SK-N-SH (cell line): ENCODE measurements at regions not wholly inside any gene's neighbourhood (a gene's known extent, or its start where the extent isn't known, plus 50 kb on each side); places are given as distances from the start of the nearest gene placed in this dataset.

Source experiments
- EP300 ChIP-seq, 2 experiments: IDR thresholded peaks; 2 replicates each; pipeline versions ENCODE4 v1.4.0 to v1.6.1; 2012; ENCODE audit warnings: borderline replicate concordance in 1 of 2, low read depth in 1 of 2, low read length in 1 of 2
- EZH2phosphoT487 ChIP-seq: fragments of 200-600 bp; sonication (generic); IDR thresholded peaks from 2 replicates; pipeline ENCODE4 v1.6.1; 2017; ENCODE audit warnings: low read depth, mixed run types, mild to moderate bottlenecking, antibody characterized with exemption, moderate library complexity, borderline replicate concordance
- JUND ChIP-seq: IDR thresholded peaks from 2 replicates; pipeline ENCODE4 v1.4.0; 2012
- MXI1 ChIP-seq: IDR thresholded peaks from 2 replicates; pipeline ENCODE4 v1.6.1; 2012; ENCODE audit warnings: mild to moderate bottlenecking, low read depth, low read length, improper control_type of control experiment
- NFIC ChIP-seq: IDR thresholded peaks from 2 replicates; pipeline ENCODE4 v1.4.0; 2012; ENCODE audit warnings: borderline replicate concordance
- NRF1 ChIP-seq: IDR thresholded peaks from 2 replicates; pipeline ENCODE4 v1.6.1; 2012; ENCODE audit warnings: low read depth, mild to moderate bottlenecking, low read length
- POLR2AphosphoS5 ChIP-seq: IDR thresholded peaks from 2 replicates; pipeline ENCODE4 v1.6.1; 2012; ENCODE audit warnings: low read depth, low read length
- RAD21 ChIP-seq: IDR thresholded peaks from 2 replicates; pipeline ENCODE4 v1.6.1; 2012; ENCODE audit warnings: mild to moderate bottlenecking, low read length
- RCOR1 ChIP-seq: fragments of 150-350 bp; IDR thresholded peaks from 2 replicates; pipeline ENCODE4 v1.6.1; 2017; ENCODE audit warnings: antibody characterized with exemption, low read length
- SMC3 ChIP-seq: IDR thresholded peaks from 2 replicates; pipeline ENCODE4 v1.6.1; 2012; ENCODE audit warnings: low read depth, low read length, improper control_type of control experiment
- TCF12 ChIP-seq: IDR thresholded peaks from 2 replicates; pipeline ENCODE4 v1.4.0; 2012
- TF ChIP-seq, protein P1 (sequence below): fragments of 200-600 bp; sonication (generic); IDR thresholded peaks from 2 replicates; pipeline ENCODE4 v1.6.1; 2017; ENCODE audit warnings: antibody characterized with exemption, mild to moderate bottlenecking, moderate library complexity
- TF ChIP-seq, protein P2 (sequence below): IDR thresholded peaks from 2 replicates; pipeline ENCODE4 v1.6.1; 2012; ENCODE audit warnings: mild to moderate bottlenecking, low read depth, low read length, moderate library complexity
- TF ChIP-seq, protein P3 (sequence below): IDR thresholded peaks from 2 replicates; pipeline ENCODE4 v1.4.0; 2012; ENCODE audit warnings: low read depth

DNA sequence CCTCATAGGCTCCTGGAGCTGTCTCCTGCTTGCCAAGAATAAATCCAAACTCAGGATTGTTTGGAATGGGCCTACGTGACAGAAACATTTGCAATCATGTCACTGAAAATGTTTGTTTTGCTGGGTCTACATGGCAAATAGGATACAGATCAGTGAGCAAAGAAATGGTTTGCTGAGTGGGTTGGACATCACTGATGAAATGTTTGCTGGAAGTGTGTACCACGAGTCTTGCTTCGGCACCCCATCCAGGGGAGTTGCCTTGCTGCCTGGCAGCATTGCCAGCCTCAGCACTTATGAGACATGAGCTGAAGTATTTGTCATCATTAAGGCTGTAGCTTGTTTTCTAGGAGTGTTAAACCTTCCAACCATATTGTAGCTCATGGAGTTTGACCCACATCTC lies 213.3 kb upstream of the CFAP20DC start:
- no peak for TF ChIP-seq NRF1
- no peak for TF ChIP-seq SMC3
- TF ChIP-seq, protein P1, sequence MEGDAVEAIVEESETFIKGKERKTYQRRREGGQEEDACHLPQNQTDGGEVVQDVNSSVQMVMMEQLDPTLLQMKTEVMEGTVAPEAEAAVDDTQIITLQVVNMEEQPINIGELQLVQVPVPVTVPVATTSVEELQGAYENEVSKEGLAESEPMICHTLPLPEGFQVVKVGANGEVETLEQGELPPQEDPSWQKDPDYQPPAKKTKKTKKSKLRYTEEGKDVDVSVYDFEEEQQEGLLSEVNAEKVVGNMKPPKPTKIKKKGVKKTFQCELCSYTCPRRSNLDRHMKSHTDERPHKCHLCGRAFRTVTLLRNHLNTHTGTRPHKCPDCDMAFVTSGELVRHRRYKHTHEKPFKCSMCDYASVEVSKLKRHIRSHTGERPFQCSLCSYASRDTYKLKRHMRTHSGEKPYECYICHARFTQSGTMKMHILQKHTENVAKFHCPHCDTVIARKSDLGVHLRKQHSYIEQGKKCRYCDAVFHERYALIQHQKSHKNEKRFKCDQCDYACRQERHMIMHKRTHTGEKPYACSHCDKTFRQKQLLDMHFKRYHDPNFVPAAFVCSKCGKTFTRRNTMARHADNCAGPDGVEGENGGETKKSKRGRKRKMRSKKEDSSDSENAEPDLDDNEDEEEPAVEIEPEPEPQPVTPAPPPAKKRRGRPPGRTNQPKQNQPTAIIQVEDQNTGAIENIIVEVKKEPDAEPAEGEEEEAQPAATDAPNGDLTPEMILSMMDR: no peak
- no peak for TF ChIP-seq JUND
- TF ChIP-seq, protein P2, sequence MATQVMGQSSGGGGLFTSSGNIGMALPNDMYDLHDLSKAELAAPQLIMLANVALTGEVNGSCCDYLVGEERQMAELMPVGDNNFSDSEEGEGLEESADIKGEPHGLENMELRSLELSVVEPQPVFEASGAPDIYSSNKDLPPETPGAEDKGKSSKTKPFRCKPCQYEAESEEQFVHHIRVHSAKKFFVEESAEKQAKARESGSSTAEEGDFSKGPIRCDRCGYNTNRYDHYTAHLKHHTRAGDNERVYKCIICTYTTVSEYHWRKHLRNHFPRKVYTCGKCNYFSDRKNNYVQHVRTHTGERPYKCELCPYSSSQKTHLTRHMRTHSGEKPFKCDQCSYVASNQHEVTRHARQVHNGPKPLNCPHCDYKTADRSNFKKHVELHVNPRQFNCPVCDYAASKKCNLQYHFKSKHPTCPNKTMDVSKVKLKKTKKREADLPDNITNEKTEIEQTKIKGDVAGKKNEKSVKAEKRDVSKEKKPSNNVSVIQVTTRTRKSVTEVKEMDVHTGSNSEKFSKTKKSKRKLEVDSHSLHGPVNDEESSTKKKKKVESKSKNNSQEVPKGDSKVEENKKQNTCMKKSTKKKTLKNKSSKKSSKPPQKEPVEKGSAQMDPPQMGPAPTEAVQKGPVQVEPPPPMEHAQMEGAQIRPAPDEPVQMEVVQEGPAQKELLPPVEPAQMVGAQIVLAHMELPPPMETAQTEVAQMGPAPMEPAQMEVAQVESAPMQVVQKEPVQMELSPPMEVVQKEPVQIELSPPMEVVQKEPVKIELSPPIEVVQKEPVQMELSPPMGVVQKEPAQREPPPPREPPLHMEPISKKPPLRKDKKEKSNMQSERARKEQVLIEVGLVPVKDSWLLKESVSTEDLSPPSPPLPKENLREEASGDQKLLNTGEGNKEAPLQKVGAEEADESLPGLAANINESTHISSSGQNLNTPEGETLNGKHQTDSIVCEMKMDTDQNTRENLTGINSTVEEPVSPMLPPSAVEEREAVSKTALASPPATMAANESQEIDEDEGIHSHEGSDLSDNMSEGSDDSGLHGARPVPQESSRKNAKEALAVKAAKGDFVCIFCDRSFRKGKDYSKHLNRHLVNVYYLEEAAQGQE: no peak
- no peak for TF ChIP-seq POLR2AphosphoS5
- no peak for TF ChIP-seq EP300 (IDR thresholded peaks at IDR 0.05; ENCODE audit: borderline replicate concordance in 1 of 2, low read depth in 1 of 2, low read length in 1 of 2)
- no peak for TF ChIP-seq NFIC
- TF ChIP-seq TCF12: no peak
- TF ChIP-seq, protein P3, sequence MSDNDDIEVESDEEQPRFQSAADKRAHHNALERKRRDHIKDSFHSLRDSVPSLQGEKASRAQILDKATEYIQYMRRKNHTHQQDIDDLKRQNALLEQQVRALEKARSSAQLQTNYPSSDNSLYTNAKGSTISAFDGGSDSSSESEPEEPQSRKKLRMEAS: no peak
- TF ChIP-seq RCOR1: no peak
- TF ChIP-seq EZH2phosphoT487: no peak
- TF ChIP-seq RAD21: no peak
- TF ChIP-seq MXI1: no peak
